WI38 (cell line): ENCODE measurements at regions not wholly inside any gene's neighbourhood (a gene's known extent, or its start where the extent isn't known, plus 50 kb on each side); places are given as distances from the start of the nearest gene placed in this dataset.

ENCODE experiments used
- H3K4me3 ChIP-seq: 2 replicates; pipeline ENCODE4 v1.5.1; 2011; ENCODE audit warnings: low read depth, mild to moderate bottlenecking, control low read depth, low read length
- TF ChIP-seq, protein P1 (sequence below): IDR thresholded peaks from 2 replicates; pipeline ENCODE4 v1.5.1; 2012; ENCODE audit warnings: low read depth, mild to moderate bottlenecking, control low read depth, low read length

DNA sequence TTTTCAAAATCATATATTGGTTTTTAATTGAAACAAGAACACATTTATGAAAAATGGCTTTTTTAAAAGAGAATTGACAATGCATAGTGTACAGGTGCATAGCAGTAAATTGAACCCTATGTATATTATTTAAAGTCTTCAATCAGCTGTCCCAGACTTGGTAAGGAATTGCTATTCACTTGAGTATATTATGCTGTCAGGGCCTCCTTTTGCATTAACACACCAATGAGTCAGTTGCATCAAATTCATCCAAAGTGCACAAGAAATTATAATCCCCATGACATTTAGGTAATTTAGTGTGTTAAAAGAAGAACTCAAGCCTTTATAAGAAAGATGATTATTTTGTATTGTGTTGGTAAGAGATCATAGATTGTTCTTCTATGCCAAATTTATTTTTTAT, 748.8 kb upstream of the RIOK2 start:
- TF ChIP-seq, protein P1, sequence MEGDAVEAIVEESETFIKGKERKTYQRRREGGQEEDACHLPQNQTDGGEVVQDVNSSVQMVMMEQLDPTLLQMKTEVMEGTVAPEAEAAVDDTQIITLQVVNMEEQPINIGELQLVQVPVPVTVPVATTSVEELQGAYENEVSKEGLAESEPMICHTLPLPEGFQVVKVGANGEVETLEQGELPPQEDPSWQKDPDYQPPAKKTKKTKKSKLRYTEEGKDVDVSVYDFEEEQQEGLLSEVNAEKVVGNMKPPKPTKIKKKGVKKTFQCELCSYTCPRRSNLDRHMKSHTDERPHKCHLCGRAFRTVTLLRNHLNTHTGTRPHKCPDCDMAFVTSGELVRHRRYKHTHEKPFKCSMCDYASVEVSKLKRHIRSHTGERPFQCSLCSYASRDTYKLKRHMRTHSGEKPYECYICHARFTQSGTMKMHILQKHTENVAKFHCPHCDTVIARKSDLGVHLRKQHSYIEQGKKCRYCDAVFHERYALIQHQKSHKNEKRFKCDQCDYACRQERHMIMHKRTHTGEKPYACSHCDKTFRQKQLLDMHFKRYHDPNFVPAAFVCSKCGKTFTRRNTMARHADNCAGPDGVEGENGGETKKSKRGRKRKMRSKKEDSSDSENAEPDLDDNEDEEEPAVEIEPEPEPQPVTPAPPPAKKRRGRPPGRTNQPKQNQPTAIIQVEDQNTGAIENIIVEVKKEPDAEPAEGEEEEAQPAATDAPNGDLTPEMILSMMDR = no peak
- H3K4me3 ChIP-seq = no peak overlapping the region

DNA sequence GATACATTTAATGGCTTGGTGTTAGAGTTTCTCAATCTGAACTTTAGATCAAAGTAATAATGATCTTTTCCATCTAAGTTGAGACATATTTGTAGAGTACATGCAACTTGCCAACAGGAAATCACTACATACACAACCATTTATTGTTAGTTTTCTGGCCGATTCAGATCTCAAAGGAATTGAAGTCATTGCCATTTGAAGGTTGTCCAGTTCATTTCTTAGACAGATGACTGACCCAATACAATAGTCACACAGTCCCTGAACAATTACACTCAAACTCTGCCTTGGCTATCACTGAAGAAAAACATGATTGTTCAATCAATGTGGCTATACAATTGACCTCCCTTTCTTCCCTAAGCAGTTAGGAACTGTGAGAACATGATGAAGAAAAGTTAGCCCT, 753.2 kb upstream of the RIOK2 start:
- TF ChIP-seq, protein P1 = no peak
- H3K4me3 ChIP-seq = no peak overlapping the region

DNA sequence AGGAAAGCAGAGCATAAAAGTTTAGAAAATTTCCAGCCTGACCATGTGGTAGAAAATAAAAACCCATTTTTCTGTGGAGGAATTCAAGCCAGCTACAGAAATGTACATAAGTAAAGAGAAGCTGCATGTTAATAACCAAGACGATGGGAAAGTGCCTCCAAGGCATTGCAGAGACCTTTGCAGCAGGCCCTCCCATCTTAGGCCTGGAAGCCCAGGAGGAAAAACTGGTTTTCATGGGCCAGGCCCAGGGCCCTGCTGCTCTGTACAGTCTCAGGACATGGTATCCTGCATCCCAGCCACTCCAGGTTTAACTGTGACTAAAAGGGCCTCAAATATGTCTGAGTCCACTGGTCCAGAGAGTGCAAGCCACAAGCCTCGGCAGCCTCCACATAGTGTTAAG, 754.8 kb upstream of the RIOK2 start:
- TF ChIP-seq, protein P1 = no peak

DNA sequence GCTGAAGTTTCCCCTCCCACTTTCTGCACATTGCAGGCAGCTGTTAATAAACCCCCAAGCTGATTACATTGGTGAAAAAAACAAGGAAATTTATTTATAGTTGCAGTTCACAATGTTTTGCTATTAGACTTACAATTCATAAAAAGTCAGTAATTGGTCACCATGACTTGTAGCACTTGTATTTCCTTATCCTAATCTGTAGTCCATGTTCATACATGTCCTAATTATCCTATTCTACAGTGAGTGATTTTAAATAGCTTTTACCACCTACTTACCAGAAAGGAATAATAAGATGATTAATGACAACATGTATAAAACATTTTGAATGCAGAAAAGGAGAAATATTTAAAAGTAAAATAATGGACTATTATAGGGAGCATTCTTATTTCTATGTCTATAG, 760.0 kb upstream of the RIOK2 start:
- TF ChIP-seq, protein P1 = no peak
- no peak overlapping the region for H3K4me3 ChIP-seq

More for the DNA sequence above, 754.8 kb upstream of the RIOK2 start:
- H3K4me3 ChIP-seq = no peak overlapping the region

DNA sequence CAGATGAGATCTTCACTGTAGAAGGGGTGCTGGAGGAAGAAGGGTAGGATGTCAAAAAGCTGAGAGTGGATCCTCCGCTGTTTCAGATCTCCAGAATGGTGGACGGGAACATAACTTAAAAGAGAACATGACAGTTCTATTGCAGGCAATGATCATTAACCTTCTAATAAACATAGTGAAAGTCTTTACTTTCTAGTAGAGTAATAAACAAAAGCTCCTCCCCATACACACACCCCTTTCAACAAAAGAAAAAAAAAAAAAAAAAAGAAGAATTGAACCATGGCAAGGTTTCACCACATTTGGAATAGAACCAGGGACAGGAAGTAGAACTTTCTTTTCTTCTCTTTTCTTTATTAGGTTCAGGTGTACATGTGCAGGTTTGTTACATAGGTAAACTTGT, 768.1 kb upstream of the RIOK2 start:
- H3K4me3 ChIP-seq = no peak overlapping the region
- TF ChIP-seq, protein P1 = no peak

DNA sequence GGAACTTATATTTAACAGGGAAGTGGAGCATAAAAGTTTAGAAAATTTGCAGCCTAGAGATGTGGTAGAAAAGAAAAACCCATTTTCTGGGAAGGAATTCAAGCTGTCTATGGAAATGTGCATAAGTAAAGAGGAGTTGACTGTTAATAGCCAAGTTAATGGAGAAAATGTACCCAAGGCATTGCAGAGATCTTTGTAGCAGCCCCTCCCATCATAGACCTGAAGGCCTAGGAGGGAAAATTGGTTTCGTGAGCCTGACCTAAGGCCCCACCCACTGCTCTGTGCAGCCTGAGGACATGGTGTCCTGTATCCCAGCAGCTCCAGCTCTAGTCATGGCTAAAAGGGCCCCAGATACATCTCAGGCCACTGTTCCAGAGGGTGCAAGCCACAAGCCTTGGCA, 772.4 kb upstream of the RIOK2 start:
- no peak overlapping the region for H3K4me3 ChIP-seq
- TF ChIP-seq, protein P1 = no peak

DNA sequence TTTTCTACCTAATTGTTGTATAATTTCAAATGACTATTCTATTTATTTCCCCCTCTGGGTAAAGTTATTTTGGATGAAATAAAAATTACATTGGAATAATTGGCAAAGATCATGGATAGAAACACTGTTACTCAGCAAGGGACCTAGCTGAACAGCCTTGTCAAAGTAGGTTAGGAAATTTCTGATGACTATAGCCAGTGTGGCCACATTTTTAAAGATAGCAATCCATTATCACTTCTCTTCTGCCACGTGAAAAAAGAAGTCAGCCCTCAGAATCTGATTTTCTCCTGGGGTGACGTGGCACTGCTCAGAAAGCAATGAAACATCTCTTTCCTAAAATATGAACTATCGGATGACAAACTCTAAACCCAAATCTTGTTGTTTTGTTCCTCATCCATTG, 784.2 kb upstream of the RIOK2 start:
- TF ChIP-seq, protein P1 = no peak
- H3K4me3 ChIP-seq = no peak overlapping the region

DNA sequence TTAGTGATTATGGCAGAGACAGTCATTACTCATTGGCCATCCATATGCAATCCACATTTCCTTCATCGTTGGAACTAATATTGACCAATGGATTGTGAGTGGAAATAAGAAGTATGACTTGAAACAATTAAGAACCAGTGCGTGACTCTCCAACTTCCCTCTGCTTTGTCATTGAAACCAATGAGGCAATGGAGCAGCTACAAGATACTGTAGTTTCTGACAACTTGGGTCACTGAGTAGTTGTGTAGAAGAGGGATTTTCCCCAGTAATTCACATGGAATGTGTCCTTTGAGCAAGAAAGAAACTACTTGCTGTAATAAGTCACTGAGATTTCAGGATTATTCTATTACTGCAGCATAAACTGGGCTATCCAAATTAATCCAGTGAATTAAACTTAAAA, 785.3 kb upstream of the RIOK2 start:
- TF ChIP-seq, protein P1 = no peak
- H3K4me3 ChIP-seq = no peak overlapping the region
